ENCODE measurements at regions not wholly inside any gene's neighbourhood (a gene's known extent, or its start where the extent isn't known, plus 50 kb on each side); places are given as distances from the start of the nearest gene placed in this dataset.

DNA sequence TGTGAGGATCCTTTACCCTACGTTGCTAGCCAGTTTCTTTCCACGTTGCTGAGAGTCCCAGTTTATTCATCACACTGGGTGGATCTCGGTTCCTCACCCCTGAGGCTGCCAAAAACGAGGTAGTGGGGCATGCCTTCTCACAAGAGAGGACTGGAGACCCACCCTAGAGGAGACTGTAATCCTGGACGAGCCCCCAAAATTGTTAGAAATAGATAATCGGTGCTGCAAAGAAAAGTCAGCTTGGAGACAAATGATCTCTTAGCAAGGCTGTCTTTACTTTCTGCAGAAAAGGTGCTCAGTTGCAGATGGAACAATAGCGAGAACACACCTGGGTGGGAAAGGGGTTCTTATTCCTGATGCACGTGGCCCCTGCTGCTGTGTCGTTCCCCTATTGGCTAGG lies 101.8 kb downstream of the TMEM167A start:
- TF ChIP-seq POLR2AphosphoS5 (IDR thresholded peaks at IDR 0.05; ENCODE audit: low read depth, low read length) (no peak), POLR2A (IDR thresholded peaks at IDR 0.05; ENCODE audit: low read depth, low read length) (no peak), TAF1 (IDR thresholded peaks at IDR 0.05; ENCODE audit: low read depth, low read length) (no peak)
